Islet precursor cell (in vitro differentiated cells): ENCODE measurements at regions not wholly inside any gene's neighbourhood (a gene's known extent, or its start where the extent isn't known, plus 50 kb on each side); places are given as distances from the start of the nearest gene placed in this dataset.

Source experiments
- DNase-seq: peaks from one replicate; pipeline ENCODE4 v3.0.0-alpha.2; 2018

- DNase-seq = no peak
Observed at GRCh38 chr2:64831977-64832328, 157.2 kb upstream of the SLC1A4 start.

DNA sequence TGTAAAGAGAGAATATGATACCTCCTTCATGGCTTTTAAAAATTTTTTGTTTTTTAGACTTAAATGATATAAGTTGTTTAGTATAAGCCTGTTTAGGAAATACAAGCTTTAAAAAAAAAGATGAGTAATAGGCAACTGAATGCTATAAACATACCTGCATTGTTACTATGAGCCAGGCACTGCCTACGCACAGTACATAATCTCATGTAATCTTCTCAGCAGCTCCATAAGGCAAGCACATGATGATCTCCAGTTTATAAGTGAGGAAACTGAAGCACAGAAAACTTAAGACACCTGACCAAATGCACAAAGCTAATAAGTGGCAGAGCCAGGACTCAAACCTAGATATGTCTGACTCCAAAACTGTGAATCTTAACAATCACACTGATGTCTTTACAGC is 156.3 kb upstream of the SLC1A4 start:
- no peak for DNase-seq

- DNase-seq = no peak
Observed at GRCh38 chr2:64836566-64836965, 152.6 kb upstream of the SLC1A4 start.

GRCh38 chr2:64837116-64837731 is 152.0 kb upstream of the SLC1A4 start:
- DNase-seq = peak; percentile 75

DNA sequence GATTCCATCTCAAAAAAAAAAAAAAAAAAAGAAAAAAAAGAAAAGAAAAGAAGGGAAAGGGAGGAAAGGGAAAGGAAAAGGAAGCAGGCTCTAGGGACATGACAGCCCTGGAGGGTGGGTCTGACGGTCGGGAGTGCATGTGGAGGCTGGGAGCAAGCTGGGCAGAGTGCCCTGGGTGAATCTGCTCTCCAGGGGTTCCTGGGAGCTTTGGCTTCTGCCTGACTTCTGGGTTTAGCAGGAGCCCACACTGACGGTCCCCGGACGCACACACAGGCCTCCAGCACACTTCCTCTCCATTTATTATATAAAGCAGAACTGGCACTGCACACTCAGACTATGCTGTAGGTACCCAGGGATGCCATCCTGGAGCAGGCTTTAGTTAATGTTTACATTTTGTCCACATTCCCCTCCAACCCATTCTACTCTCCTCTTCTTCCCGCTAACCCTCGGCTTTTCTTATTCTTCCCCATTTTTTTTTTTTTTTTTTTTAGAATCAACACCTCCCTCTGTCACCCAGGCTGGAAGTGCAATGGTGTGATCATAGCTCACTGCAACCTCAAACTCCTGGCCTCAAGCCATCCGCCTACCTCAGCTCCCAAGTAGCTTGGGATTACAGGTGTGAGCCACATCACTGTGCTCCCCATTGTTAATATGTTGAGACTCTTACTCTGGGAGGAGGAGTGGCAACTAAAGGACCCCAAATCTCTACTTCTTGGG is 151.1 kb upstream of the SLC1A4 start:
- no peak for DNase-seq

- DNase-seq = peak; percentile 82
Observed at GRCh38 chr2:64838817-64839216, 150.4 kb upstream of the SLC1A4 start.

- DNase-seq = no peak
Observed at GRCh38 chr2:64839844-64840243, 149.4 kb upstream of the SLC1A4 start.

- DNase-seq = no peak
Observed at GRCh38 chr2:64840426-64840881, 148.7 kb upstream of the SLC1A4 start.

GRCh38 chr2:64841461-64841860 is 147.7 kb upstream of the SLC1A4 start:
- DNase-seq = no peak

DNA sequence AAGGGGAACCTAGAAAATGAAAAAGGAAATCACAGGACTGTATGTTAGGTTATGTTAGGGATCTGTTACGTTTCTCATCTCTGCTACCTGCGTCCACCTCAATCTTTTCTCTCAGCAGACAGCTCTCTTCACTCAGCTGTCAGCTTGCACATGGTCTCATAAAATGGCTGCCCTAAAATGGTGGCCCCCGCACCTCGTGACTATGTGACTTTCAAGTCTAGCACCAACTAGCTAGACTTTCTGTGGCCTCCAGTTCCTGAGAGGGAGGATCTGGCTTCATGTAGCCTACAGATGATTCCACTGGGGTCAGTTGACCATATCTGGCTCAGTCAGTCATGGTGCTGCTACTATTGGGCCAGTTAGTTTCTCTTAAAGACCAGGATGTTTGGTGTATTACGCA is 147.2 kb upstream of the SLC1A4 start:
- no peak for DNase-seq

- DNase-seq = no peak
Observed at GRCh38 chr2:64844087-64844486, 145.1 kb upstream of the SLC1A4 start.

DNA sequence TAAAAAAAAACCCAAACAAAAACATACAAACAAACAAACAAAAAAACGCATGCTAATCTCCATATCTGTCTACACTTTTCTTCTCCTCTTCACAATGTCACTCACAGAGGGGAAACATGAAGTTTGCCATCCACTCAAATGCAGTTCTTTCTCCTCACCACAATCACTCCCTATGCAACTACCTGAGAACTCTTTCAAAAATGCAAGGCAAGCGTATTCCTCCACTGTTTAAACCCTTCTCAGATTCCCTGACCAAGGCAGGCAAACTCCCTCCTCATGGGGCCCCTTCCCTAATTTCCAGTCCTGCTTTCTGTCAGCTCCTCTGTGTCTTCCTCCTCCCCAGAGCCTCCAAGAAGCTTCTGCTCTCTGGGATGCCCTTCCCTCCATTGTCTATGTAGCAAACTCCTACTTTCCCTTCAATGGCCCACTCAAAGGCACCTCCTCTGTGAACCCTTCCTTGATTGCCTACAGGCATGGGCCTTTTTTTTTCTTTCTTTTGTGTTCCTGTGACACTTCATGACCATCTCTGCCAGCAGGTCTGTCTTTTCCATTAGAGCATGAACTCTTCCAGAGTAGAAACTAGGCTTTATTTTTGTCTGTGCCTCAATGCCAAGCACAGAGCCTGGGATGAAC is 143.8 kb upstream of the SLC1A4 start:
- no peak for DNase-seq

GRCh38 chr2:64846177-64846576 is 143.0 kb upstream of the SLC1A4 start:
- DNase-seq = no peak

DNA sequence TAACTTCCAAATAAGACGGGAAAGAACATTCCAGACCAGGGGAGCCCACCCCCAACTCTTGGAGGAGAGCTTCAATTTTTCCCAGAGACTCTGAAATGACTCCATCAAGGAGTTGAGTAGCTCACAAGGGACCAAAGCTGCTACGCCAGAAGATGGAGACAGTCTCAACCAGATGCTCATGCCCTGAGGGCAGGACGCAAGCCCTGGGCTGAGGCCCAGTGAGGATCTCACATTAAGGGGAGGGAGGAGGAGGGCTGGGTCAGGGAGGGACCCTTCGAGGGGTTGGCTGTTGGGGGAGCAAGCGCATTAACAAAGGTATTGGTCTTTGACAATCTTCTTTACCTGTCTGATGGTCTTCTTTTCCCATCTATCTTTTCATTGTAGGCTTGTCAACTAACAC is 141.3 kb upstream of the SLC1A4 start:
- DNase-seq = no peak

- no peak for DNase-seq
Observed at GRCh38 chr2:64848363-64848762, 140.8 kb upstream of the SLC1A4 start.

- DNase-seq = no peak
Observed at GRCh38 chr2:64848945-64849344, 140.3 kb upstream of the SLC1A4 start.

DNA sequence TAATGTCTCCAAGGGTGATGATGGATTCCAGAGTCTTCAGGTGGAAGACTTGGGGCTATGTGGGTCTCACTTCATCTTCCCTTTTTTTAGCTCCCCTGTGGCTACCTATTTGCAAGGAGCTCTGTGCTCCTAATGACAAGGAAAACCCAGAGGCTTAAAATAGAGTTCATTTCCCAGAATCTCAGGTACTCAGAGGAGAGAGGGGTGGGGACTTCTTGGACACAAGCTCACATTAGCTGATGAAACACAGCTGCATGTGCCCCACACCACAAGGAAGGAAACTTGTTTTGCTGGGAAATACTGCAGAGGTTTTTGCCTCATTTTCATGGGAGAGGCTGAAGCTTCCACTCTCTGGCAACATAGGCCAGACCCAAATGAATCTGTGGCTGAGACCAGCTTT is 138.6 kb upstream of the SLC1A4 start:
- no peak for DNase-seq

GRCh38 chr2:64852771-64853241 is 136.4 kb upstream of the SLC1A4 start:
- DNase-seq = no peak

DNA sequence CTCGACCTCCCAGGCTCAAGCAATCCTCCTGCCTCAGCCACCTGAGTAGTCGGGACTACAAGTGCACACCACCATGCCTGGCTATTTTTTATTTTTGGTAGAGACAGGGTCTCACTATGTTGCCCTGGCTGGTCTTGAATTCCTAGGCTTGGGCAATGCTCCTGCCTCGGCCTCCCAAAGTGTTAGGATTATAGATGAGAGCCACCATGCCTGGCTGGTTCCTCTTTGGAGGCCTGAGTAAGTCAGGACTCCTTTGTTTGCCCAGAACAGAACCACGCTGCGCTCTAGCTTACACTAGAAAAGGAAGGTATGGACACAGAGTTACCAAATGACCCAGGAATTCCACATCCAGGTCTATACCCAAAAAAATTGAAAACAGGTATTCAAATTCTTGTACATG is 135.9 kb upstream of the SLC1A4 start:
- DNase-seq = peak; percentile 20

DNA sequence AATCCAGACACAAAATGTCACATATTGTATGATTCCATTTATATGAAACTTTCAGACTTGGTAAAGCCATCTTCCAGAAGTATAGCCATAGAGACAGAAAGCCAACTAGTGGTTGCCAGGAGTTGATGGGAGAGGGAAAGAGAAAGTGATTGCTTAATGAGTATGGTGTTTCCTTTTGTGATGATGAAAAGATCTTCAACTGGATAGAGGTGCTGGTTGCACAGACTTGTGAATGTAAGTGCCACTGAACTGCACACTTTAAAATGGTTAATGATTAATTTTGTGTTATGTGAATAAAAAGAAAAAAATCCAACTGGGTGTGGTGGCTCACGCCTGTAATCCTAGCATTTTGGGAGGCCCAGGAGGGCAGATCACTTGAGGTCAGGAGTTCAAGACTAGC is 135.3 kb upstream of the SLC1A4 start:
- DNase-seq = no peak

- peak; percentile 41 for DNase-seq
Observed at GRCh38 chr2:64854773-64855237, 134.4 kb upstream of the SLC1A4 start.

GRCh38 chr2:64857581-64858471 is 131.4 kb upstream of the SLC1A4 start:
- DNase-seq = peak; percentile 69
